ENCODE measurements at regions not wholly inside any gene's neighbourhood (a gene's known extent, or its start where the extent isn't known, plus 50 kb on each side); places are given as distances from the start of the nearest gene placed in this dataset.
"Not testable (repeated sequence)": the region's sequence is repeated elsewhere in the genome, so short reads cannot be mapped to it uniquely, and the experiment has no call there.

GRCh38 chr17:33712120-33712519, 419.0 kb upstream of the ASIC2 start:
- FAIRE-seq = no peak

- no peak for FAIRE-seq
These were observed 423.9 kb upstream of the ASIC2 start for GRCh38 chr17:33716957-33717356.

- FAIRE-seq = not testable (repeated sequence)
These were observed 430.6 kb upstream of the ASIC2 start for GRCh38 chr17:33723736-33724135.

- no peak for FAIRE-seq
These were observed 432.7 kb upstream of the ASIC2 start for GRCh38 chr17:33725675-33726271.

GRCh38 chr17:33730131-33730530, 437.0 kb upstream of the ASIC2 start:
- no peak for FAIRE-seq

GRCh38 chr17:33732116-33732515, 439.0 kb upstream of the ASIC2 start:
- no peak for FAIRE-seq

- FAIRE-seq = no peak
These were observed 446.6 kb upstream of the ASIC2 start for GRCh38 chr17:33739714-33740113.

- no peak for FAIRE-seq
These were observed 452.1 kb upstream of the ASIC2 start for GRCh38 chr17:33745047-33745760.

- no peak for FAIRE-seq
These were observed 456.1 kb upstream of the ASIC2 start for GRCh38 chr17:33749171-33749570.

GRCh38 chr17:33750943-33751701, 458.0 kb upstream of the ASIC2 start:
- FAIRE-seq = no peak

- no peak for FAIRE-seq
These were observed 458.6 kb upstream of the ASIC2 start for GRCh38 chr17:33751702-33752065.

GRCh38 chr17:33753452-33753851, 460.4 kb upstream of the ASIC2 start:
- FAIRE-seq = no peak

GRCh38 chr17:33756021-33756420, 462.9 kb upstream of the ASIC2 start:
- FAIRE-seq = no peak

GRCh38 chr17:33765871-33766270, 472.8 kb upstream of the ASIC2 start:
- FAIRE-seq = no peak

- FAIRE-seq = no peak
These were observed 473.6 kb upstream of the ASIC2 start for GRCh38 chr17:33766721-33767120.

GRCh38 chr17:33769066-33769465, 476.0 kb upstream of the ASIC2 start:
- no peak for FAIRE-seq

GRCh38 chr17:33776304-33776703, 478.8 kb upstream of the CCL2 start:
- no peak for FAIRE-seq

- no peak for FAIRE-seq
These were observed 478.2 kb upstream of the CCL2 start for GRCh38 chr17:33776903-33777302.

- FAIRE-seq = no peak
These were observed 477.4 kb upstream of the CCL2 start for GRCh38 chr17:33777674-33778073.

- no peak for FAIRE-seq
These were observed 476.4 kb upstream of the CCL2 start for GRCh38 chr17:33778505-33779233.

- FAIRE-seq = peak; percentile 59
These were observed 475.9 kb upstream of the CCL2 start for GRCh38 chr17:33779234-33779591.

GRCh38 chr17:33785281-33785680, 469.8 kb upstream of the CCL2 start:
- no peak for FAIRE-seq

GRCh38 chr17:33786478-33786877, 468.6 kb upstream of the CCL2 start:
- no peak for FAIRE-seq

- no peak for FAIRE-seq
These were observed 465.4 kb upstream of the CCL2 start for GRCh38 chr17:33789658-33790057.

All from G401.6 (cell line).